HG02759 (cell line): ENCODE measurements at regions not wholly inside any gene's neighbourhood (a gene's known extent, or its start where the extent isn't known, plus 50 kb on each side); places are given as distances from the start of the nearest gene placed in this dataset.

Source experiments
- ATAC-seq: cut with Tn5 transposase; IDR thresholded peaks from one replicate; pipeline ENCODE4 v1.9.1; 2021; ENCODE audit warnings: mild to moderate bottlenecking, moderate library complexity; ENCODE audit not compliant: unreplicated experiment

- ATAC-seq: no peak
Observed at GRCh38 chr9:27991221-27991620, 417.9 kb upstream of the C9orf72 start.

- ATAC-seq: no peak
Observed at GRCh38 chr9:28001096-28001495, 427.8 kb upstream of the C9orf72 start.

GRCh38 chr9:28004900-28005299 lies 431.6 kb upstream of the C9orf72 start:
- ATAC-seq: no peak

GRCh38 chr9:28005779-28006178 lies 432.5 kb upstream of the C9orf72 start:
- no peak for ATAC-seq

- ATAC-seq: no peak
Observed at GRCh38 chr9:28007097-28007817, 434.0 kb upstream of the C9orf72 start.

- ATAC-seq: no peak
Observed at GRCh38 chr9:28014212-28014611, 440.9 kb upstream of the C9orf72 start.

GRCh38 chr9:28024676-28025075 lies 451.4 kb upstream of the C9orf72 start:
- ATAC-seq: no peak

- ATAC-seq: no peak
Observed at GRCh38 chr9:28025186-28025585, 451.9 kb upstream of the C9orf72 start.

GRCh38 chr9:28031521-28032267 lies 458.4 kb upstream of the C9orf72 start:
- no peak for ATAC-seq

- no peak for ATAC-seq
Observed at GRCh38 chr9:28032268-28032590, 458.9 kb upstream of the C9orf72 start.

GRCh38 chr9:28034242-28034641 lies 461.0 kb upstream of the C9orf72 start:
- ATAC-seq: no peak

- ATAC-seq: no peak
Observed at GRCh38 chr9:28037968-28038367, 464.7 kb upstream of the C9orf72 start.

- ATAC-seq: no peak
Observed at GRCh38 chr9:28045051-28045450, 471.8 kb upstream of the C9orf72 start.

- ATAC-seq: no peak
Observed at GRCh38 chr9:28050046-28050445, 476.8 kb upstream of the C9orf72 start.

- no peak for ATAC-seq
Observed at GRCh38 chr9:28050941-28051340, 477.7 kb upstream of the C9orf72 start.

GRCh38 chr9:28051559-28052503 lies 478.6 kb upstream of the C9orf72 start:
- no peak for ATAC-seq

GRCh38 chr9:28053096-28053777 lies 480.0 kb upstream of the C9orf72 start:
- no peak for ATAC-seq

- no peak for ATAC-seq
Observed at GRCh38 chr9:28056006-28056405, 482.7 kb upstream of the C9orf72 start.

GRCh38 chr9:28056466-28056865 lies 483.2 kb upstream of the C9orf72 start:
- no peak for ATAC-seq

- ATAC-seq: no peak
Observed at GRCh38 chr9:28059192-28059591, 485.9 kb upstream of the C9orf72 start.

GRCh38 chr9:28064241-28064815 lies 491.0 kb upstream of the C9orf72 start:
- ATAC-seq: no peak
